ENCODE measurements at regions not wholly inside any gene's neighbourhood (a gene's known extent, or its start where the extent isn't known, plus 50 kb on each side); places are given as distances from the start of the nearest gene placed in this dataset.

DNA sequence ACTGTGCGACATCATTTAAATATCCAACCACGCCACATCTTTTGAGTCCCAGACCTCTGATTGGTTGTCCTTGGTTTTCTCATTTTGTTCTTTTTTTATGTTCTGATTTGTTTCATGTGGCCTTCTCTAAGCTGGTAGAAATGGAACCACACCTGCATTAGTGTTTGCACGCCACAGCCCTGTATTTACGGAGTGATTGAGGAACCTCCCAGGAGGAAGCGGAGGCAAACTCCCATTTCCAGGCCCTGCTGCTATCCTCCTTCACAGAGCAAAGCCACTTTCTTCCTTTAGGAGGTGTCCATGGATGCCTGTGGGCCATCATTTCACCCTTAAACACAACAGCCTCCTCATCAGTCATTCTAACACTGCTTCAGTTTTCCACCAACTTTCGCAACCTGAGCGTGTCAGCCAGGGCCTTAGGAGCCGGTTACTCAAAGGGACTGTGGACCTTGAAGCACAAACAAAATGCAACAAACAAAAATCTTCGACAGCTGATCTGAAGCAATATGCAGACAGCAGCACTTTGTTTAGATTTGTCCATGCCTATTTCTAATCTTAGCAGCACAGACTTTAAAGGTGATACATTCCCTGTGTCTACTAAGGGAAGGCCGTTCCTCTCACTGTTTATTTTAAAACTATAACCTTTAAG is 1258.1 kb upstream of the TMEM132C start:
- TF ChIP-seq CEBPB (IDR thresholded peaks at IDR 0.05) (no peak), ZBTB7A (IDR thresholded peaks at IDR 0.05; ENCODE audit: low read depth) (no peak), CREB1 (IDR thresholded peaks at IDR 0.05; ENCODE audit: low read depth) (no peak), TAF1 (IDR thresholded peaks at IDR 0.05; ENCODE audit: low read depth) (no peak), RAD21 (IDR thresholded peaks at IDR 0.05; ENCODE audit: low read depth) (no peak), TEAD4 (IDR thresholded peaks at IDR 0.05) (no peak)
- TF ChIP-seq, protein P1, sequence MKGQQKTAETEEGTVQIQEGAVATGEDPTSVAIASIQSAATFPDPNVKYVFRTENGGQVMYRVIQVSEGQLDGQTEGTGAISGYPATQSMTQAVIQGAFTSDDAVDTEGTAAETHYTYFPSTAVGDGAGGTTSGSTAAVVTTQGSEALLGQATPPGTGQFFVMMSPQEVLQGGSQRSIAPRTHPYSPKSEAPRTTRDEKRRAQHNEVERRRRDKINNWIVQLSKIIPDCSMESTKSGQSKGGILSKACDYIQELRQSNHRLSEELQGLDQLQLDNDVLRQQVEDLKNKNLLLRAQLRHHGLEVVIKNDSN (IDR thresholded peaks at IDR 0.05), result no peak

GRCh38 chr12:127012109-127012508 is 1254.9 kb upstream of the TMEM132C start:
- TF ChIP-seq TAF1 (IDR thresholded peaks at IDR 0.05; ENCODE audit: low read depth) (no peak), ZBTB7A (IDR thresholded peaks at IDR 0.05; ENCODE audit: low read depth) (no peak), CREB1 (IDR thresholded peaks at IDR 0.05; ENCODE audit: low read depth) (no peak)

GRCh38 chr12:127013197-127013596 is 1253.8 kb upstream of the TMEM132C start:
- TF ChIP-seq REST (IDR thresholded peaks at IDR 0.05; ENCODE audit: low read depth) (no peak), EGR1 (IDR thresholded peaks at IDR 0.05) (no peak), NFIC (IDR thresholded peaks at IDR 0.05) (no peak), TCF12 (IDR thresholded peaks at IDR 0.05; ENCODE audit: low read depth) (no peak), FOXM1 (IDR thresholded peaks at IDR 0.05; ENCODE audit: borderline replicate concordance, low read depth) (no peak), EP300 (IDR thresholded peaks at IDR 0.05; ENCODE audit: borderline replicate concordance) (no peak)
- TF ChIP-seq, protein P1 (IDR thresholded peaks at IDR 0.05), result no peak

GRCh38 chr12:127014079-127014478 is 1252.9 kb upstream of the TMEM132C start:
- no peak for TF ChIP-seq CREB1 (IDR thresholded peaks at IDR 0.05; ENCODE audit: low read depth)
- TF ChIP-seq RAD21 (IDR thresholded peaks at IDR 0.05; ENCODE audit: low read depth), result no peak
- TF ChIP-seq ZBTB7A (IDR thresholded peaks at IDR 0.05; ENCODE audit: low read depth), result no peak

- TF ChIP-seq, protein P1 (IDR thresholded peaks at IDR 0.05), result no peak
Measured at GRCh38 chr12:127024791-127025190, 1242.2 kb upstream of the TMEM132C start.

DNA sequence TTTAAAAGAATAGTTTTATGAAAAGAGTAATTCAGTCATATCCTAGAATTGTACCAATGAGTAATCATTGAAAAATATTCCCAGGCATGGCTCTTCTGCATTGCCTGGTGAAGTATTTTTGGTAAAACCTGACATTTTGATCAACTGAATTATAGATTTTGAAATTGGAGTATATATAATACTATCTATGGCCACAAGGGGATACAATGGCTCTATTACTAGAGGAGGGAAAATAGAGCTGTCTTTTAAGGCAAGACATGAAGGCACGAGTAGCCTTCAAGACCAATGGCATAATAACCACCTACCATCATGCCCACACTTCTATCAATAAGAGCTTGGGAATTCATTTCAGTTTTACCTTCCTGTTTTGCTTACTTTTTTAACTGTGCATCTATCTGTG is 1241.4 kb upstream of the TMEM132C start:
- TF ChIP-seq RAD21 (IDR thresholded peaks at IDR 0.05; ENCODE audit: low read depth) (no peak), ZBTB7A (IDR thresholded peaks at IDR 0.05; ENCODE audit: low read depth) (no peak), EP300 (IDR thresholded peaks at IDR 0.05; ENCODE audit: borderline replicate concordance) (no peak)
- TF ChIP-seq, protein P2, sequence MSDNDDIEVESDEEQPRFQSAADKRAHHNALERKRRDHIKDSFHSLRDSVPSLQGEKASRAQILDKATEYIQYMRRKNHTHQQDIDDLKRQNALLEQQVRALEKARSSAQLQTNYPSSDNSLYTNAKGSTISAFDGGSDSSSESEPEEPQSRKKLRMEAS (IDR thresholded peaks at IDR 0.05), result no peak

DNA sequence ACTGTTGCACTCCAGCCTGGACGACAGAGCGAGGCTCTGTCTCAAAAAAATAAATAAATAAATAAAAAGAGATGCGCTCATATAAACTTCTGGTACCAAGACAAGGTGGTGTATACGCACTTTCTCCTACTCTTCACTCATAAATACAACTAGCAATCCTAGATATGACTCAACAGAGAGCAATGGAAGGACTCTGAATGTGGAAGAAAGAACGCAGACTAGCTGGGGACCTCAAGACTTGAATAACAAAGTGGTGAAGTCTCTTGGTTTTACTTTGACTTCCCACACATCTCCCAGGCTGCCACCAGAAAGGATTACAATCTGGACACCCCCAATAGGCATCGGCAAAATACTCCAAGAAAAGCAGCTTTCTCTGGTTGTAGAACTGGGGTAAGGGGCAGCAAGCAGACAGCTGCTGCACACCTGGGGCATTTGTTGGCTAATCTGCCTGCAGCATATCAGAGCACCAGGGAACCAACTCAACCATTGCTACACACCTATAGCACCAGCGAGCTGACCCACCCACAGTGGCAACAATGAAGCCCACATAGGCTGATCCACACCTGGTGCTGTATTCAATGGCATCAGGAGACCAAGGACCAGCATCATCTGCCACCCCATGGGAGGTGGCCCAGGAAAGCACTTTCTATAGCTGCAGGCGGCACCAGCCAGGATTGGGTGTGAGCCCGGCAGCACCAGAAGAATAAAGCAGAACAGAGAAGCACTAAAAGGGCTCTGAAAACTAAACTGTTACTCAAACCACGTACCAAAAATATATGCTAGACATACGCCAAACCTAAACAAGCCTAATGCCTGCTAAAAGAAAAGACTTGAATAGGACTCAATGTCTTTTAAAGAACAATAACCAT is 1231.7 kb upstream of the TMEM132C start:
- TF ChIP-seq, protein P2 (IDR thresholded peaks at IDR 0.05), result no peak
- TF ChIP-seq CEBPB (IDR thresholded peaks at IDR 0.05), result no peak
- TF ChIP-seq TCF12 (IDR thresholded peaks at IDR 0.05; ENCODE audit: low read depth), result no peak
- TF ChIP-seq TAF1 (IDR thresholded peaks at IDR 0.05; ENCODE audit: low read depth), result no peak
- no peak for TF ChIP-seq RAD21 (IDR thresholded peaks at IDR 0.05; ENCODE audit: low read depth)
- no peak for TF ChIP-seq CREB1 (IDR thresholded peaks at IDR 0.05; ENCODE audit: low read depth)
- no peak for TF ChIP-seq EP300 (IDR thresholded peaks at IDR 0.05; ENCODE audit: borderline replicate concordance)
- TF ChIP-seq REST (IDR thresholded peaks at IDR 0.05; ENCODE audit: low read depth), result no peak
- TF ChIP-seq NFIC (IDR thresholded peaks at IDR 0.05), result no peak
- no peak for TF ChIP-seq EGR1 (IDR thresholded peaks at IDR 0.05)
- no peak for TF ChIP-seq ZBTB7A (IDR thresholded peaks at IDR 0.05; ENCODE audit: low read depth)
